NCI-H1092 (cell line): ENCODE measurements at regions not wholly inside any gene's neighbourhood (a gene's known extent, or its start where the extent isn't known, plus 50 kb on each side); places are given as distances from the start of the nearest gene placed in this dataset.

ENCODE experiments used
- DNase-seq: peaks from one replicate; lab custom pipeline; 2025; lab: John Stamatoyannopoulos, UW

GRCh38 chrX:20863649-20864048 is 510.6 kb upstream of the CNKSR2 start:
- DNase-seq = no peak

- no peak for DNase-seq
Observed at GRCh38 chrX:20861113-20861512, 513.1 kb upstream of the CNKSR2 start.

- DNase-seq = no peak
Observed at GRCh38 chrX:20857746-20858145, 516.5 kb upstream of the CNKSR2 start.

- no peak for DNase-seq
Observed at GRCh38 chrX:20838477-20838876, 535.7 kb upstream of the CNKSR2 start.

- DNase-seq = no peak
Observed at GRCh38 chrX:20829665-20830491, 544.3 kb upstream of the CNKSR2 start.

GRCh38 chrX:20825984-20826383 is 548.2 kb upstream of the CNKSR2 start:
- DNase-seq = no peak

- no peak for DNase-seq
Observed at GRCh38 chrX:20803971-20804370, 537.3 kb upstream of the RPS6KA3 start.

- no peak for DNase-seq
Observed at GRCh38 chrX:20802036-20802435, 535.3 kb upstream of the RPS6KA3 start.

GRCh38 chrX:20796450-20796849 is 529.7 kb upstream of the RPS6KA3 start:
- no peak for DNase-seq

GRCh38 chrX:20789103-20789502 is 522.4 kb upstream of the RPS6KA3 start:
- DNase-seq = no peak

GRCh38 chrX:20767346-20767745 is 500.6 kb upstream of the RPS6KA3 start:
- no peak for DNase-seq

GRCh38 chrX:20756585-20756984 is 489.9 kb upstream of the RPS6KA3 start:
- DNase-seq = no peak

- no peak for DNase-seq
Observed at GRCh38 chrX:20753076-20753475, 486.4 kb upstream of the RPS6KA3 start.

GRCh38 chrX:20746690-20747089 is 480.0 kb upstream of the RPS6KA3 start:
- no peak for DNase-seq

GRCh38 chrX:20743046-20743445 is 476.3 kb upstream of the RPS6KA3 start:
- peak; percentile 89 for DNase-seq

GRCh38 chrX:20742106-20742505 is 475.4 kb upstream of the RPS6KA3 start:
- DNase-seq = peak; percentile 93

GRCh38 chrX:20740443-20740842 is 473.7 kb upstream of the RPS6KA3 start:
- no peak for DNase-seq

- DNase-seq = no peak
Observed at GRCh38 chrX:20739038-20739745, 472.5 kb upstream of the RPS6KA3 start.

- no peak for DNase-seq
Observed at GRCh38 chrX:20729416-20729815, 462.7 kb upstream of the RPS6KA3 start.

- DNase-seq = no peak
Observed at GRCh38 chrX:20727447-20727846, 460.7 kb upstream of the RPS6KA3 start.

- DNase-seq = no peak
Observed at GRCh38 chrX:20720954-20721626, 454.4 kb upstream of the RPS6KA3 start.

- no peak for DNase-seq
Observed at GRCh38 chrX:20718592-20719380, 452.1 kb upstream of the RPS6KA3 start.
